ENCODE measurements at regions not wholly inside any gene's neighbourhood (a gene's known extent, or its start where the extent isn't known, plus 50 kb on each side); places are given as distances from the start of the nearest gene placed in this dataset.

DNA sequence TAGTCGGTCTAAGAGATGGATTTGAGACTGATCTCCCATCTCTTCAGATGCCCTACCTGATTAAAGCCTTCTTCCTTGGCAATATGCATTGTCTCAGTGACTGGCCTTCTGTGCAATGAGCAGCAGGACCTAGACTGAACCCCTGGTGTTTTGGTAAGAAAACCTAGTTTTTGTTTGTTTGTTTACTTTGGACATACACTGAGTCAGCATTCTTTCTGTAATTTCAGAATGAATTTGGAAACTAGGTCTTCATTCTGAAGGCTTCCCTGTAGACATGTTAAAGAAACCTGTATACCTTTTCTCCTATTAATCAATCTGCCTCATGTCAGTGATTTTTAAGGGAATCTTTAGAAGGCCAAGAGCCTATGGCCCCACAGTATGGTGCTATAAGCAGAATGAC is 597.5 kb upstream of the HTR2C start:
- TF ChIP-seq, protein P1, sequence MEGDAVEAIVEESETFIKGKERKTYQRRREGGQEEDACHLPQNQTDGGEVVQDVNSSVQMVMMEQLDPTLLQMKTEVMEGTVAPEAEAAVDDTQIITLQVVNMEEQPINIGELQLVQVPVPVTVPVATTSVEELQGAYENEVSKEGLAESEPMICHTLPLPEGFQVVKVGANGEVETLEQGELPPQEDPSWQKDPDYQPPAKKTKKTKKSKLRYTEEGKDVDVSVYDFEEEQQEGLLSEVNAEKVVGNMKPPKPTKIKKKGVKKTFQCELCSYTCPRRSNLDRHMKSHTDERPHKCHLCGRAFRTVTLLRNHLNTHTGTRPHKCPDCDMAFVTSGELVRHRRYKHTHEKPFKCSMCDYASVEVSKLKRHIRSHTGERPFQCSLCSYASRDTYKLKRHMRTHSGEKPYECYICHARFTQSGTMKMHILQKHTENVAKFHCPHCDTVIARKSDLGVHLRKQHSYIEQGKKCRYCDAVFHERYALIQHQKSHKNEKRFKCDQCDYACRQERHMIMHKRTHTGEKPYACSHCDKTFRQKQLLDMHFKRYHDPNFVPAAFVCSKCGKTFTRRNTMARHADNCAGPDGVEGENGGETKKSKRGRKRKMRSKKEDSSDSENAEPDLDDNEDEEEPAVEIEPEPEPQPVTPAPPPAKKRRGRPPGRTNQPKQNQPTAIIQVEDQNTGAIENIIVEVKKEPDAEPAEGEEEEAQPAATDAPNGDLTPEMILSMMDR (conservative IDR thresholded peaks at IDR 0.05; ENCODE audit: low read depth, low read length): no peak
- no peak overlapping the region for H3K4me3 ChIP-seq (ENCODE audit: low read depth, low read length)

DNA sequence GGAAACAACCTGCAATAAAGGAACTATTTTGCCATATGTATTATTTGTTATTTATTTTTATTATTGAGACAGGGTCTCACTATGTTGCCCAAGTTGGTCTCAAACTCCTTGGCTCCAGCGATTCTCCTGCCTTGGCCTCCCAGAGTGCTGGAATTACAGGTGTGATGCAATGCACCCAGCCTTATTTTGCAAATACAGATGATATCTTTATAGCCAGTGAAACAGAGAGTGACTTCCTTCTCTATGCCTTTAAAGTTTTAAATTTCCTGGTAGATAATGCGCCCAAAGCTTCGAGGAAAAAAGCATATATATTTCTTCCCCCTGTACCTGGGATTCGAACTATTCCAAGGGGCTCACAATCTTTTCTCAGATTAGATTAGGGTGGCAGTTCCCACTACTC is 601.1 kb upstream of the HTR2C start:
- no peak overlapping the region for H3K4me3 ChIP-seq (ENCODE audit: low read depth, low read length)
- TF ChIP-seq, protein P1 (conservative IDR thresholded peaks at IDR 0.05; ENCODE audit: low read depth, low read length): no peak
- no peak for DNase-seq (ENCODE audit: low read depth)

More for the DNA sequence above, 597.5 kb upstream of the HTR2C start:
- DNase-seq (ENCODE audit: low read depth): no peak

DNA sequence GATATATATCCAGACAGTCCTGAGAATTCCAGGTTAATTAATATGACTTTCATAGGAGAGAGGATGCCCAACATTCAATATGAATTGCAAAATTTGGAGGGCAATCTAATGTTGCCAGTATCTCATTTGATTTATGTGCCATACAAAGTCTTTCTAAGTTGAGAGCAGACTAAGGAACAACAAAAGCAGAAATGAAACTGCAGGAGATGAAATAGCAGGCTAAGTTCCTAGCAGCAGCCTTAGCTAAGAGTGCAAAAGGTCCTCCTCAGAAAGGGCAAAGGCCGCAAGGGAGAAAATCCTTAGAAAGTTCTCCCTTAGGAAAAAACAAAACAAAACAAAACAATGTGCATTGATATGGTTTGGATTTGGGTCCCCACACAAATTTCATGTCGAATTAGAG is 602.9 kb upstream of the HTR2C start:
- no peak overlapping the region for H3K4me3 ChIP-seq (ENCODE audit: low read depth, low read length)
- DNase-seq (ENCODE audit: low read depth): no peak
- TF ChIP-seq, protein P1 (conservative IDR thresholded peaks at IDR 0.05; ENCODE audit: low read depth, low read length): no peak

DNA sequence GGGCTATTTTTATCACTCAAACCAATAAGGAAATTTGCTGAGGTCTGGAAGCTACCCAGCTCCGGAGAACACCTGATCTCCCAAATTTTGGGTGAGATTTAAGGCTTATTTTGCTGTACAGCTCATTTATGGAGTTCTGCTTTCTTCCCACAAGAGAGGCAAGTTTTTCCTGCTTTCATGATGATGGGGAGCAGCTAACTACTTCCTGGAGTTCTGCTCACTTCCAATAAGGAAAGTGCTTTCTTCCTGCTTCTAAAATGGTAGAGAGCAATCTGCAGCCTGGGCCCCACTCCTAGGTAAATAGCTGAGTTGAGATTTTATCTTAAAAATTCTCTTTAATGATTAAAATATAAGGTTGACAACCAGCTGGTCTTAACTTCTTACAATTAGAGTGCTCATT is 606.0 kb upstream of the HTR2C start:
- TF ChIP-seq, protein P1 (conservative IDR thresholded peaks at IDR 0.05; ENCODE audit: low read depth, low read length): no peak
- DNase-seq (ENCODE audit: low read depth): no peak

DNA sequence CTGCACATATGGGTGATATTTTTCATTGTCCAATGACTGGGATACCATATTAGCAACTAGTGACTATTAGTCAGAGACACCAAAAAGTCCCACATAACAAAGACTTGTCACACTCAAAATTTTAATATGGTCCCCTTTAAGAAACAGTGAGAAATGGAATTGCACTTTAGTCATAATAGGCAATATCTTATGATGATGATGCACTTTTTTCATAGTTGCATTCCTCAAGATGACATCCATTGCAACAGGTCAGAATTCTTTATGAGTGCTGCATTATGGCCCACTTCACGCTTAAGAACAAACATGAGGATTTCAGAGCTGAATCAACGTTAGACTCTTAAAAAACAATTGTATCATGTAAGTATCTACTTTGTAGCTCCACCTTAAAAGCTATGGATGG is 608.4 kb upstream of the HTR2C start:
- DNase-seq (ENCODE audit: low read depth): no peak

More for the DNA sequence above, 606.0 kb upstream of the HTR2C start:
- no peak overlapping the region for H3K4me3 ChIP-seq (ENCODE audit: low read depth, low read length)

DNA sequence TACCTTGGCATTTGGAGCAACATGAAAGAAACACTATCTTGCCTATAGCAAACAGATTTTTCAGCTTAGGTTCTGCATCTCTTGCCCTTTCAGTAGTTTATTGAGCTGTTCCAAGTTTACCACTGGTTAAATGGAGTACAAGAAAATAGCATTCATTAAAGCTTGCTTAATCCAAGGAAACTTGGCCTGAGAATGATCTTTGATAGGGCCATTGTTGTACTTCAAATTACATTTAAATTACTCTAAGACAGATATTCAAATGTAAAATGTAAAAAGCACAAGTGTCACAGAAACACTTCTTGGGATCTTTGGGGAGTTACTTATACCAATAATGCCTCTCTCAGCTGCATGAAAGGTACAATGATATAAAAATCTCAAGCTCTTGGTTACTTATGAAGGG is 609.0 kb upstream of the HTR2C start:
- H3K4me3 ChIP-seq (ENCODE audit: low read depth, low read length): no peak overlapping the region
- no peak for DNase-seq (ENCODE audit: low read depth)
- TF ChIP-seq, protein P1 (conservative IDR thresholded peaks at IDR 0.05; ENCODE audit: low read depth, low read length): no peak

More for the DNA sequence above, 608.4 kb upstream of the HTR2C start:
- TF ChIP-seq, protein P1 (conservative IDR thresholded peaks at IDR 0.05; ENCODE audit: low read depth, low read length): no peak
- H3K4me3 ChIP-seq (ENCODE audit: low read depth, low read length): no peak overlapping the region

DNA sequence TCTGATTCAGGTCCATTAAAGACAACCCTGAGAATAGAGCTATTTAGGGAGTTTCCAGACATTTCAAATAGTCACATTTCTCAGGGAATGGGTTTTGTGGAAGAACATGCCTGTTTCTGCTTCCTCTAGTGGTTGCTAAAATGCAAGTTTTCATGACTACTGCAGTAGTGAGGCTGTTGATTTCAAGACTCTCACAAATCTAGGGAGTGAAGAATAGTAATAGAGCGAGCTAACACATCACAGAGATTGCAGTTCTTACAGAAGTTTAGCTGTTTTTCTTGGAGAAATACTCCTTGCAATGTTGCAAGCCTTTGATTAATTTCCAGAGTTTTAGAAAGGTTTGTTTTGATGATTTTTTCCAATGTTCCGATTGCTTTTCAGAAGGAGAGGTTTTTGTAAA is 610.2 kb upstream of the HTR2C start:
- H3K4me3 ChIP-seq (ENCODE audit: low read depth, low read length): no peak overlapping the region
- DNase-seq (ENCODE audit: low read depth): no peak
- TF ChIP-seq, protein P1 (conservative IDR thresholded peaks at IDR 0.05; ENCODE audit: low read depth, low read length): no peak
